DMS 273 (cell line): ENCODE measurements at regions not wholly inside any gene's neighbourhood (a gene's known extent, or its start where the extent isn't known, plus 50 kb on each side); places are given as distances from the start of the nearest gene placed in this dataset.
"Not testable (repeated sequence)": the region's sequence is repeated elsewhere in the genome, so short reads cannot be mapped to it uniquely, and the experiment has no call there.

Experiments used
- DNase-seq: peaks from one replicate; lab custom pipeline; 2025; ENCODE audit not compliant: unreplicated experiment; lab: John Stamatoyannopoulos, UW

GRCh38 chr6:150681578-150682395 lies 82.1 kb downstream of the PLEKHG1 start:
- DNase-seq, result no peak

- DNase-seq, result no peak
Observed at GRCh38 chr6:150683320-150683719, 83.6 kb downstream of the PLEKHG1 start.

- DNase-seq, result peak; percentile 33
Observed at GRCh38 chr6:150684161-150684560, 84.5 kb downstream of the PLEKHG1 start.

- no peak for DNase-seq
Observed at GRCh38 chr6:150684714-150685459, 85.2 kb downstream of the PLEKHG1 start.

- peak; percentile 51 for DNase-seq
Observed at GRCh38 chr6:150685860-150686259, 86.2 kb downstream of the PLEKHG1 start.

- DNase-seq, result no peak
Observed at GRCh38 chr6:150686566-150686965, 86.9 kb downstream of the PLEKHG1 start.

- DNase-seq, result no peak
Observed at GRCh38 chr6:150687508-150687907, 87.8 kb downstream of the PLEKHG1 start.

GRCh38 chr6:150689900-150690590 lies 90.4 kb downstream of the PLEKHG1 start:
- DNase-seq, result no peak

- DNase-seq, result no peak
Observed at GRCh38 chr6:150690681-150691080, 91.0 kb downstream of the PLEKHG1 start.

GRCh38 chr6:150691463-150691862 lies 91.8 kb downstream of the PLEKHG1 start:
- no peak for DNase-seq

- DNase-seq, result no peak
Observed at GRCh38 chr6:150692604-150693003, 92.9 kb downstream of the PLEKHG1 start.

- DNase-seq, result no peak
Observed at GRCh38 chr6:150694889-150695288, 95.2 kb downstream of the PLEKHG1 start.

GRCh38 chr6:150695652-150696051 lies 96.0 kb downstream of the PLEKHG1 start:
- no peak for DNase-seq

GRCh38 chr6:150696190-150696589 lies 96.5 kb downstream of the PLEKHG1 start:
- DNase-seq, result peak; percentile 11

- DNase-seq, result not testable (repeated sequence)
Observed at GRCh38 chr6:150696918-150697317, 97.2 kb downstream of the PLEKHG1 start.

- peak; percentile 47 for DNase-seq
Observed at GRCh38 chr6:150697515-150697914, 97.8 kb downstream of the PLEKHG1 start.

- DNase-seq, result no peak
Observed at GRCh38 chr6:150698391-150698790, 98.7 kb downstream of the PLEKHG1 start.

- DNase-seq, result no peak
Observed at GRCh38 chr6:150702675-150703074, 103.0 kb downstream of the PLEKHG1 start.

GRCh38 chr6:150704447-150705192 lies 104.9 kb downstream of the PLEKHG1 start:
- DNase-seq, result no peak

GRCh38 chr6:150705392-150705791 lies 105.7 kb downstream of the PLEKHG1 start:
- DNase-seq, result no peak

GRCh38 chr6:150710236-150710635 lies 110.6 kb downstream of the PLEKHG1 start:
- no peak for DNase-seq
